PC-3 (cell line): ENCODE measurements at regions not wholly inside any gene's neighbourhood (a gene's known extent, or its start where the extent isn't known, plus 50 kb on each side); places are given as distances from the start of the nearest gene placed in this dataset.

Experiments
- EZH2 ChIP-seq: fragments of 300-600 bp; sonication (generic); IDR thresholded peaks from one replicate; pipeline ENCODE4 v1.6.1; 2017; ENCODE audit warnings: antibody characterized with exemption, mild to moderate bottlenecking, low read length; ENCODE audit not compliant: unreplicated experiment
- EZH2phosphoT487 ChIP-seq: fragments of 300-600 bp; sonication (generic); IDR thresholded peaks from 2 replicates; pipeline ENCODE4 v1.6.1; 2018; ENCODE audit warnings: mild to moderate bottlenecking, antibody characterized with exemption, low read length, borderline replicate concordance
- TF ChIP-seq, protein P1 (sequence below): fragments of 300-600 bp; sonication (generic); conservative IDR thresholded peaks from 2 replicates; pipeline ENCODE4 v1.5.1; 2017; ENCODE audit warnings: antibody characterized with exemption, low read depth, mild to moderate bottlenecking, low read length

GRCh38 chr12:4049298-4050080, 176.3 kb upstream of the PARP11 start:
- TF ChIP-seq EZH2phosphoT487 = no peak
- TF ChIP-seq, protein P1, sequence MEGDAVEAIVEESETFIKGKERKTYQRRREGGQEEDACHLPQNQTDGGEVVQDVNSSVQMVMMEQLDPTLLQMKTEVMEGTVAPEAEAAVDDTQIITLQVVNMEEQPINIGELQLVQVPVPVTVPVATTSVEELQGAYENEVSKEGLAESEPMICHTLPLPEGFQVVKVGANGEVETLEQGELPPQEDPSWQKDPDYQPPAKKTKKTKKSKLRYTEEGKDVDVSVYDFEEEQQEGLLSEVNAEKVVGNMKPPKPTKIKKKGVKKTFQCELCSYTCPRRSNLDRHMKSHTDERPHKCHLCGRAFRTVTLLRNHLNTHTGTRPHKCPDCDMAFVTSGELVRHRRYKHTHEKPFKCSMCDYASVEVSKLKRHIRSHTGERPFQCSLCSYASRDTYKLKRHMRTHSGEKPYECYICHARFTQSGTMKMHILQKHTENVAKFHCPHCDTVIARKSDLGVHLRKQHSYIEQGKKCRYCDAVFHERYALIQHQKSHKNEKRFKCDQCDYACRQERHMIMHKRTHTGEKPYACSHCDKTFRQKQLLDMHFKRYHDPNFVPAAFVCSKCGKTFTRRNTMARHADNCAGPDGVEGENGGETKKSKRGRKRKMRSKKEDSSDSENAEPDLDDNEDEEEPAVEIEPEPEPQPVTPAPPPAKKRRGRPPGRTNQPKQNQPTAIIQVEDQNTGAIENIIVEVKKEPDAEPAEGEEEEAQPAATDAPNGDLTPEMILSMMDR = no peak
- TF ChIP-seq EZH2 = no peak
